CD14-positive monocyte (primary cell): ENCODE measurements at regions not wholly inside any gene's neighbourhood (a gene's known extent, or its start where the extent isn't known, plus 50 kb on each side); places are given as distances from the start of the nearest gene placed in this dataset.
A peak's percentile ranks its signal among the peaks of the same experiment; 100 is the strongest.

Experiments
- DNase-seq, 3 donors: peaks; one replicate each; pipeline ENCODE4 v3.0.0-alpha.2; 2011 to 2022
- H2AFZ ChIP-seq: 2 replicates; pipeline ENCODE4 v1.6.0; 2012; ENCODE audit warnings: mild to moderate bottlenecking, low read depth, low read length, inconsistent platforms; ENCODE audit not compliant: insufficient read depth, poor library complexity, severe bottlenecking
- H3K27ac ChIP-seq, 2 donors: 1 replicate in 1 of 2; 2 replicates in 1 of 2; pipeline ENCODE4 v1.5.1; 2012 to 2013; ENCODE audit warnings: low read length in 2 of 2, control low read depth in 1 of 2, inconsistent platforms in 1 of 2, low read depth in 1 of 2, mild to moderate bottlenecking in 1 of 2
- H3K27me3 ChIP-seq, 2 donors: one replicate each; pipeline versions ENCODE4 v1.6.0 to v1.6.1; 2011 to 2013; ENCODE audit warnings: low read length in 2 of 2; ENCODE audit not compliant: control insufficient read depth in 2 of 2, insufficient read depth in 2 of 2
- H3K36me3 ChIP-seq, 2 donors: replicated peaks in 1 of 2; 1 replicate in 1 of 2; 2 replicates in 1 of 2; pipeline versions ENCODE4 v1.5.1 to v1.6.1; 2012 to 2013; ENCODE audit warnings: low read length in 2 of 2, control low read depth in 1 of 2, inconsistent platforms in 1 of 2, mild to moderate bottlenecking in 1 of 2; ENCODE audit not compliant: insufficient read depth in 2 of 2, control insufficient read depth in 1 of 2
- H3K4me1 ChIP-seq, 2 donors: 1 replicate in 1 of 2; 2 replicates in 1 of 2; pipeline versions ENCODE4 v1.5.1 to v1.6.1; 2012 to 2013; ENCODE audit warnings: low read length in 2 of 2, control low read depth in 1 of 2, inconsistent platforms in 1 of 2, mild to moderate bottlenecking in 1 of 2, moderate library complexity in 1 of 2; ENCODE audit not compliant: insufficient read depth in 2 of 2, control insufficient read depth in 1 of 2
- H3K4me2 ChIP-seq: replicated peaks from 2 replicates; pipeline ENCODE3; 2012; ENCODE audit warnings: low read length, moderate library complexity, mild to moderate bottlenecking; ENCODE audit not compliant: poor library complexity, severe bottlenecking; ENCODE audit errors: extremely low read depth
- H3K4me3 ChIP-seq, 3 experiments: fragments of 200-600 bp in 1 of 3; sonication (generic) in 1 of 3; replicated peaks in 1 of 3; 1 replicate in 2 of 3; 2 replicates in 1 of 3; pipeline ENCODE4 v1.5.1; 2011 to 2013; ENCODE audit warnings: low read length in 3 of 3, mild to moderate bottlenecking in 3 of 3, control low read depth in 2 of 3, low read depth in 2 of 3, inconsistent platforms in 1 of 3, moderate library complexity in 1 of 3
- H3K79me2 ChIP-seq: 2 replicates; pipeline ENCODE4 v1.6.0; 2012; ENCODE audit warnings: mild to moderate bottlenecking, control low read depth, inconsistent platforms, low read length, moderate library complexity; ENCODE audit not compliant: insufficient read depth
- H3K9ac ChIP-seq: 2 replicates; pipeline ENCODE4 v1.6.0; 2017; ENCODE audit warnings: low read length, mild to moderate bottlenecking; ENCODE audit not compliant: insufficient read depth, poor library complexity, severe bottlenecking
- H3K9me3 ChIP-seq, 2 donors: replicated peaks in 1 of 2; 1 replicate in 1 of 2; 2 replicates in 1 of 2; pipeline versions ENCODE4 v1.5.1 to v1.6.1; 2012 to 2013; ENCODE audit warnings: low read length in 2 of 2, control low read depth in 1 of 2; ENCODE audit not compliant: control insufficient read depth in 1 of 2, insufficient read depth in 1 of 2
- H4K20me1 ChIP-seq: 2 replicates; pipeline ENCODE4 v1.6.0; 2012; ENCODE audit warnings: mild to moderate bottlenecking, low read length, control low read depth, moderate library complexity; ENCODE audit not compliant: insufficient read depth
- H3K27ac Mint-ChIP-seq, 7 donors: one replicate each; pipeline ENCODE4 v1.8.0; 2020; ENCODE audit warnings: mild to moderate bottlenecking in 7 of 7, mixed read lengths in 7 of 7, moderate library complexity in 6 of 7, inconsistent platforms in 2 of 7
- H3K27me3 Mint-ChIP-seq, 3 donors: one replicate each; pipeline ENCODE4 v1.8.0; 2021 to 2022; ENCODE audit warnings: low read depth in 3 of 3, mild to moderate bottlenecking in 3 of 3, mixed read lengths in 3 of 3, moderate library complexity in 3 of 3, inconsistent platforms in 1 of 3
- H3K36me3 Mint-ChIP-seq, 2 donors: one replicate each; pipeline ENCODE4 v1.8.0; 2020; ENCODE audit warnings: mixed read lengths in 2 of 2, inconsistent platforms in 1 of 2, mild to moderate bottlenecking in 1 of 2
- H3K4me1 Mint-ChIP-seq: one replicate; pipeline ENCODE4 v1.8.0; 2020; ENCODE audit warnings: mild to moderate bottlenecking, mixed read lengths
- H3K4me3 Mint-ChIP-seq, 2 donors: one replicate each; pipeline ENCODE4 v1.8.0; 2020; ENCODE audit warnings: mild to moderate bottlenecking in 2 of 2, mixed read lengths in 2 of 2, moderate library complexity in 1 of 2
- H3K9me3 Mint-ChIP-seq, 7 donors: one replicate each; pipeline ENCODE4 v1.8.0; 2020 to 2022; ENCODE audit warnings: mixed read lengths in 7 of 7, mild to moderate bottlenecking in 6 of 7, moderate library complexity in 6 of 7, inconsistent platforms in 2 of 7
- WGBS: methylation state at CpG from one replicate; pipeline ENCODE4 v1.1.5; 2013; ENCODE audit warnings: missing lambda C conversion rate; ENCODE audit not compliant: insufficient coverage; 5-methylcytosine and 5-hydroxymethylcytosine counted together
- intact Hi-C, 2 donors: fragments of 100-400 bp; cut with micrococcal nuclease; formaldehyde crosslinking; loops; one replicate each; pipeline versions ENCODE4 v1.15.0 to v1.15.1; 2023
- TF ChIP-seq, protein P1 (sequence below): fragments of 200-600 bp; IDR thresholded peaks from one replicate; pipeline ENCODE4 v1.8.0; 2022; ENCODE audit warnings: antibody characterized with exemption, mild to moderate bottlenecking

DNA sequence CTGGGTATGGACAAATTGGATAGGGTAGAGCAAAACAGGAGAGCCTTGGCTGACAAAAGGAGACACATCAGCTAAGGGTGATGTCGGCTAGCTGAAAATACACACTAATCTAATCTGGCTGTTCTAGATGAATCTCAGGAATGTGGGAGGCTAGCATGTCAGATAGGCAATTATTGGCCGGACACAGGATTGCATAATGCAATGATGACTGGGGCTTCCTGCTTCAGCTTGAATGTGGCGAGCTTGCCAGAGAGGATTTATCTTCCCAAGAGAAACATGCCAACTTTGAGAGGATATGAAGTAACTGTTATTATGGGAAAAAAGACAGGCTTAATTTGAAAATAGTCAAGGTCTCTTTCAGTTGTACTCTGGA lies 102.4 kb downstream of the TRIB2 start:
- H3K27ac Mint-ChIP-seq, result peak overlapping the region in 1 of 7 donors; percentile 65
- Histone ChIP-seq H3K4me2 (peak overlapping the region; percentile 38), H3K9ac (no peak overlapping the region), H2AFZ (no peak overlapping the region), H3K27me3 (no peaks in the 10 kb centered on the region), H3K4me3 (peak overlapping the region in 1 of 3 experiments; percentile 9), H3K79me2 (no peaks in the 10 kb centered on the region), H3K36me3 (no peaks in the 10 kb centered on the region), H4K20me1 (no peaks in the 10 kb centered on the region), H3K9me3 (no peaks in the 10 kb centered on the region), H3K27ac (no peak overlapping the region), H3K4me1 (peaks cover 12 to 13% of the 10 kb centered on the region in 2 donors)
- peaks cover 12% of the 10 kb centered on the region for H3K4me1 Mint-ChIP-seq
- no peaks in the 10 kb centered on the region for H3K36me3 Mint-ChIP-seq
- no peak overlapping the region for H3K4me3 Mint-ChIP-seq
- peaks cover 0 to 3% (median 0%) of the 10 kb centered on the region in 7 donors for H3K9me3 Mint-ChIP-seq
- WGBS, result 44% methylated on average over 2 of the region's 3 CpGs
- DNase-seq, result peak; percentile 14 to 57 (median 49)
- TF ChIP-seq, protein P1, sequence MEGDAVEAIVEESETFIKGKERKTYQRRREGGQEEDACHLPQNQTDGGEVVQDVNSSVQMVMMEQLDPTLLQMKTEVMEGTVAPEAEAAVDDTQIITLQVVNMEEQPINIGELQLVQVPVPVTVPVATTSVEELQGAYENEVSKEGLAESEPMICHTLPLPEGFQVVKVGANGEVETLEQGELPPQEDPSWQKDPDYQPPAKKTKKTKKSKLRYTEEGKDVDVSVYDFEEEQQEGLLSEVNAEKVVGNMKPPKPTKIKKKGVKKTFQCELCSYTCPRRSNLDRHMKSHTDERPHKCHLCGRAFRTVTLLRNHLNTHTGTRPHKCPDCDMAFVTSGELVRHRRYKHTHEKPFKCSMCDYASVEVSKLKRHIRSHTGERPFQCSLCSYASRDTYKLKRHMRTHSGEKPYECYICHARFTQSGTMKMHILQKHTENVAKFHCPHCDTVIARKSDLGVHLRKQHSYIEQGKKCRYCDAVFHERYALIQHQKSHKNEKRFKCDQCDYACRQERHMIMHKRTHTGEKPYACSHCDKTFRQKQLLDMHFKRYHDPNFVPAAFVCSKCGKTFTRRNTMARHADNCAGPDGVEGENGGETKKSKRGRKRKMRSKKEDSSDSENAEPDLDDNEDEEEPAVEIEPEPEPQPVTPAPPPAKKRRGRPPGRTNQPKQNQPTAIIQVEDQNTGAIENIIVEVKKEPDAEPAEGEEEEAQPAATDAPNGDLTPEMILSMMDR, result no peak
- intact Hi-C loops, result no loop called here
- H3K27me3 Mint-ChIP-seq, result peaks cover 3 to 10% (median 4%) of the 10 kb centered on the region in 3 donors

GRCh38 chr2:12819721-12820120 lies 103.0 kb downstream of the TRIB2 start:
- Mint-ChIP-seq H3K4me3 (no peak overlapping the region), H3K4me1 (peaks cover 12% of the 10 kb centered on the region), H3K27me3 (peaks cover 3 to 10% (median 4%) of the 10 kb centered on the region in 3 donors), H3K9me3 (peaks cover 0 to 3% (median 0%) of the 10 kb centered on the region in 7 donors), H3K36me3 (no peaks in the 10 kb centered on the region), H3K27ac (peak overlapping the region in 2 of 7 donors; percentile 15 to 80)
- Histone ChIP-seq H3K9me3 (no peaks in the 10 kb centered on the region), H3K36me3 (no peaks in the 10 kb centered on the region), H3K79me2 (no peaks in the 10 kb centered on the region), H2AFZ (no peak overlapping the region), H3K4me3 (peak overlapping the region in 1 of 3 experiments; percentile 9), H4K20me1 (no peaks in the 10 kb centered on the region), H3K9ac (no peak overlapping the region), H3K27me3 (no peaks in the 10 kb centered on the region), H3K4me2 (peak overlapping the region; percentile 38), H3K27ac (no peak overlapping the region), H3K4me1 (peaks cover 12 to 13% of the 10 kb centered on the region in 2 donors)
- DNase-seq, result peak; percentile 12 to 52 (median 38)
- intact Hi-C loops, result no loop called here
- WGBS, result no CpG with 5 or more reads among the region's 3 CpGs
- TF ChIP-seq, protein P1, result no peak
